Thyroid gland (tissue), 4 donors: ENCODE measurements at regions not wholly inside any gene's neighbourhood (a gene's known extent, or its start where the extent isn't known, plus 50 kb on each side); places are given as distances from the start of the nearest gene placed in this dataset.

Experiments
- DNase-seq, 2 donors: peaks; one replicate each; pipeline ENCODE4 v3.0.0-alpha.2; 2019
- H3K27ac ChIP-seq, 3 donors: fragments of 200-600 bp; sonication (generic); 1 replicate in 2 of 3; 2 replicates in 1 of 3; pipeline ENCODE4 v1.5.1; 2016 to 2019; ENCODE audit warnings: mild to moderate bottlenecking in 1 of 3, moderate library complexity in 1 of 3
- H3K27me3 ChIP-seq: fragments of 200-600 bp; sonication (generic); one replicate; pipeline ENCODE4 v1.5.1; 2019
- H3K36me3 ChIP-seq, 2 donors: fragments of 200-600 bp; sonication (generic); one replicate each; pipeline ENCODE4 v1.5.1; 2016 to 2019
- H3K4me1 ChIP-seq, 2 donors: fragments of 200-600 bp; sonication (generic); one replicate each; pipeline ENCODE4 v1.5.1; 2017 to 2019
- H3K4me3 ChIP-seq, 3 donors: fragments of 200-600 bp; sonication (generic); replicated peaks in 1 of 3; 1 replicate in 2 of 3; 2 replicates in 1 of 3; pipeline ENCODE4 v1.5.1; 2016; ENCODE audit warnings: mild to moderate bottlenecking in 1 of 3
- H3K9me3 ChIP-seq: fragments of 200-600 bp; sonication (generic); one replicate; pipeline ENCODE4 v1.5.1; 2017
- CTCF ChIP-seq, 6 experiments: fragments of 200-600 bp in 3 of 6; fragments of 450-650 bp in 3 of 6; sonication (generic) in 3 of 6; IDR thresholded peaks; one replicate each; pipeline ENCODE4 v1.5.1; 2016 to 2019; ENCODE audit warnings: antibody characterized with exemption in 6 of 6, mild to moderate bottlenecking in 2 of 6, inconsistent platforms in 1 of 6, moderate library complexity in 1 of 6
- POLR2A ChIP-seq, 2 donors: fragments of 450-650 bp; IDR thresholded peaks; one replicate each; pipeline ENCODE4 v1.6.1; 2017; ENCODE audit warnings: antibody characterized with exemption in 2 of 2, mild to moderate bottlenecking in 2 of 2, moderate library complexity in 1 of 2
- WGBS, 2 donors: methylation state at CpG; one replicate each; pipeline ENCODE4 v1.1.5; 2017; 5-methylcytosine and 5-hydroxymethylcytosine counted together
- intact Hi-C: fragments of 100-400 bp; cut with DNase I; formaldehyde crosslinking; loops from one replicate; pipeline ENCODE4 v1.15.1; 2023

- WGBS, 2 donors = 94 to 96% methylated on average over 4 of the region's 4 CpGs
- no peak for DNase-seq
- no peaks in the 10 kb centered on the region for H3K36me3 ChIP-seq
- H3K4me3 ChIP-seq = no peak overlapping the region
- H3K9me3 ChIP-seq = no peaks in the 10 kb centered on the region
- no peak for TF ChIP-seq CTCF (IDR thresholded peaks at IDR 0.05)
- TF ChIP-seq POLR2A (IDR thresholded peaks at IDR 0.05) = no peak
- no peaks in the 10 kb centered on the region for H3K27me3 ChIP-seq
- H3K27ac ChIP-seq = no peak overlapping the region
- intact Hi-C loops = no loop called here
- peaks cover 0 to 8% of the 10 kb centered on the region in 2 donors for H3K4me1 ChIP-seq
These were observed 109.0 kb downstream of the NXNL2 start for GRCh38 chr9:88643931-88644330.

DNA sequence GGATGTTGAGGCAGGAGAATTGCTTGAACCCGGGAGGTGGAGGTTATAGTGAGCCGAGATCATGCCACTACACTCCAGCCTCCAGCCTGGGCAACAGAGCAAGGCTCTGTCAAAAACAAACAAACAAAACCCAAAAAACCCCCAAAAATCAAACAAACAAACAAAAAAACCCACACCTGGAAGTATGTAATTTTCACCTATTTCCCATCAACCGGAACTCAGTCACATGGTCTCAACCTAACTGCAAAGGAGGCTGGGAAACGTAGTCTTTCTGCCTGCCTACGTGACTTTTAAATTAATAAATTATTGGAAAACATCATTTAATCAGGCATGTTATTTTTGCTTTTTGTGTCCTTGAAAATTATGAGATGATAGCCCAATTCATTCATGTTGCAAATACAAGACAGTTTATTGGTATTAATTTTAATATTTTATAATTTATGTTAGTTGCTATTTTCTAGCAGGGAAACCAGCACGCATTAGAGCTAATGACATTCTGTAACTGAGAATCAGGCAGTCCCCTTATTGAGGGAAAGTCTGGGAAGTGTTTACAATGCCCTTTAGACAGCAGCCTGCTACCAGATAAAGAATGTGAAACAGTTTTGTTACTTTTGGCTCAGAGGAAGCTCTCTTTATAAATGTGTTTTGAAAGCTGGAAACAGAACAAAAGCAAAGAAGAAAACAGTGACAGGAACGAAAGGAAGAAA lies 110.3 kb downstream of the NXNL2 start:
- no peak for DNase-seq
- Histone ChIP-seq H3K4me3 (no peak overlapping the region), H3K27ac (peak overlapping the region in 1 of 3 donors; percentile 23), H3K27me3 (no peaks in the 10 kb centered on the region), H3K9me3 (no peaks in the 10 kb centered on the region), H3K4me1 (peaks cover 0 to 8% of the 10 kb centered on the region in 2 donors), H3K36me3 (no peaks in the 10 kb centered on the region)
- 75 to 82% methylated on average over 7 of the region's 7 CpGs for WGBS, 2 donors
- TF ChIP-seq POLR2A (IDR thresholded peaks at IDR 0.05) (no peak), CTCF (IDR thresholded peaks at IDR 0.05) (no peak)
- intact Hi-C loops = no loop called here

- 92 to 94% methylated on average over 10 of the region's 10 CpGs for WGBS, 2 donors
- DNase-seq = no peak
These were observed 110.9 kb downstream of the NXNL2 start for GRCh38 chr9:88645879-88646199.

DNA sequence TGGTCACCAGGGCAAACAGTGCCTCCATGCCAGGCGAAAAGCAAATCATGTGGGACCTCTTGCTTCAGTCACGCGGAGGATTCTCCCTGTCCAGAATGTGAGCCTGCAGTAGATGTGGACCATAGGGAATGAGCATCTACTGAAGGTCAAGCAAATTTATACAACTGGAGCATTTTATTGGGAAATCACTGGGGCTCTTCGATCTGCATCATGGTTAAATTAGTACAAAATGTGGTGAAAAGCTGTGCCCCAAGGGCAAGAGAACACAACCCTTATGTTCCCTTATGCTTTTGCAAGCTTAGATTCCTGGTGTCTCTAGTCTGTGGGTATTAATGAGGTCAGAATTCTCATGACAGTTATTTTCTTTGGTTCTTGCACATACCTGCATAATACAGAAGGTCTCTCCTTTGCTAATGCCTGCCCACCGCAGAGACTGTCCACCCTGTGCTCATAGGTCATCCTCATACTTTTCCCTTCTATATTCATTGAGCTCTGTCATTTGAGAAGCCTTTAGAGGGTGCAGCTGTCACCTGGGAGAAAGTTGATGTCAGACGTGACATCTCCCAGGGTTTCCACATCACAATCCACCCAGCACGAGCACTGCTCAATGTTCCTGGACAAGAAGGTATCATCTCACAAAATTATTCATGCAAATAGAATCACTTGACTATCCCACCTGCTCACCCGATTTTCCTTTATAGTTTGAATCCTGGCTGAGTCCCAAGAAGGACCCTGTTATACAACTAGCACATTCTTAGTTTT lies 111.7 kb downstream of the NXNL2 start:
- Histone ChIP-seq H3K9me3 (no peaks in the 10 kb centered on the region), H3K27me3 (no peaks in the 10 kb centered on the region), H3K27ac (no peak overlapping the region), H3K4me1 (peaks cover 3 to 16% of the 10 kb centered on the region in 2 donors), H3K36me3 (no peaks in the 10 kb centered on the region), H3K4me3 (no peak overlapping the region)
- 76% methylated on average over 8 of the region's 8 CpGs for WGBS, 2 donors
- DNase-seq = no peak
- intact Hi-C loops = no loop called here
- TF ChIP-seq POLR2A (IDR thresholded peaks at IDR 0.05) (no peak), CTCF (IDR thresholded peaks at IDR 0.05) (no peak)

More at GRCh38 chr9:88645879-88646199, 110.9 kb downstream of the NXNL2 start:
- intact Hi-C loops = no loop called here
- Histone ChIP-seq H3K4me1 (peaks cover 0 to 8% of the 10 kb centered on the region in 2 donors), H3K27ac (peak overlapping the region in 1 of 3 donors; percentile 23), H3K4me3 (no peak overlapping the region), H3K27me3 (no peaks in the 10 kb centered on the region), H3K9me3 (no peaks in the 10 kb centered on the region), H3K36me3 (no peaks in the 10 kb centered on the region)
- no peak for TF ChIP-seq POLR2A (IDR thresholded peaks at IDR 0.05)
- TF ChIP-seq CTCF (IDR thresholded peaks at IDR 0.05) = no peak
